IMR-90 (cell line): ENCODE measurements at regions not wholly inside any gene's neighbourhood (a gene's known extent, or its start where the extent isn't known, plus 50 kb on each side); places are given as distances from the start of the nearest gene placed in this dataset.
A peak's percentile ranks its signal among the peaks of the same experiment; 100 is the strongest.

Experiments
- ATAC-seq: fragments of 200-7000 bp; cut with Tn5 transposase; 2 replicates; pipeline ENCODE4 v1.9.1; 2020; ENCODE audit warnings: low read depth, mild to moderate bottlenecking, moderate library complexity
- BruUV-seq: library from RNA; stranded (reverse); fragments of 400-500 nt; replicated peaks from 2 replicates; lab custom pipeline; 2021; lab: Mats Ljungman, UMichigan
- CTCF ChIA-PET: fragments of 300-600 bp; formaldehyde crosslinking; extraction: SDS; loops from one replicate; lab custom pipeline; 2021; ENCODE audit warnings: antibody characterized with exemption; lab: Yijun Ruan, JAX
- POLR2A ChIA-PET: fragments of 300-600 bp; sonication (Branson Sonifier 250); formaldehyde crosslinking; loops from one replicate; lab custom pipeline; 2022; ENCODE audit warnings: antibody characterized with exemption; ENCODE audit not compliant: unreplicated experiment; lab: Charles Lee
- DNase-seq: peaks from one replicate; pipeline ENCODE4 v3.0.0; 2013
- H2AFZ ChIP-seq: replicated peaks from 2 replicates; pipeline ENCODE3; 2013; ENCODE audit warnings: low read length, mild to moderate bottlenecking; ENCODE audit not compliant: poor library complexity
- H2AK5ac ChIP-seq: 2 replicates; pipeline ENCODE4 v1.6.1; 2013; ENCODE audit warnings: low read depth, low read length, inconsistent platforms
- H2AK9ac ChIP-seq: replicated peaks from 2 replicates; pipeline ENCODE3; 2013; ENCODE audit warnings: mild to moderate bottlenecking, low read depth, low read length, moderate library complexity; ENCODE audit not compliant: poor library complexity
- H2BK120ac ChIP-seq: 2 replicates; pipeline ENCODE4 v1.6.1; 2013; ENCODE audit warnings: low read depth, low read length, inconsistent platforms
- H2BK15ac ChIP-seq: 3 replicates; pipeline ENCODE4 v1.6.1; 2013; ENCODE audit warnings: low read depth, low read length, inconsistent platforms
- H2BK20ac ChIP-seq: 2 replicates; pipeline ENCODE4 v1.6.1; 2013; ENCODE audit warnings: low read depth, mild to moderate bottlenecking, inconsistent platforms, low read length, moderate library complexity
- H2BK5ac ChIP-seq: 2 replicates; pipeline ENCODE4 v1.6.1; 2013; ENCODE audit warnings: mild to moderate bottlenecking, low read depth, low read length, inconsistent platforms; ENCODE audit not compliant: poor library complexity, severe bottlenecking
- H3K14ac ChIP-seq: replicated peaks from 2 replicates; pipeline ENCODE4 v1.6.1; 2013; ENCODE audit warnings: low read depth, low read length, inconsistent platforms
- H3K18ac ChIP-seq: 2 replicates; pipeline ENCODE4 v1.6.1; 2013; ENCODE audit warnings: low read depth, low read length, control low read depth
- H3K23ac ChIP-seq: 2 replicates; pipeline ENCODE4 v1.6.1; 2013; ENCODE audit warnings: low read depth, low read length, inconsistent platforms
- H3K27ac ChIP-seq: 2 replicates; pipeline ENCODE4 v1.5.1; 2013; ENCODE audit warnings: mild to moderate bottlenecking, control low read depth, low read length; ENCODE audit not compliant: insufficient read depth
- H3K27me3 ChIP-seq: 2 replicates; pipeline ENCODE4 v1.6.1; 2013; ENCODE audit warnings: low read length; ENCODE audit not compliant: control insufficient read depth, insufficient read depth
- H3K36me3 ChIP-seq: 2 replicates; pipeline ENCODE4 v1.6.1; 2013; ENCODE audit warnings: low read length, mixed read lengths; ENCODE audit not compliant: control insufficient read depth, insufficient read depth
- H3K4ac ChIP-seq: 2 replicates; pipeline ENCODE4 v1.6.1; 2013; ENCODE audit warnings: low read depth, low read length, inconsistent platforms
- H3K4me1 ChIP-seq: 2 replicates; pipeline ENCODE4 v1.6.1; 2013; ENCODE audit warnings: low read length, mixed read lengths; ENCODE audit not compliant: control insufficient read depth, insufficient read depth
- H3K4me2 ChIP-seq: 2 replicates; pipeline ENCODE4 v1.6.1; 2013; ENCODE audit warnings: low read depth, mild to moderate bottlenecking, control low read depth, low read length, moderate library complexity
- H3K4me3 ChIP-seq: 2 replicates; pipeline ENCODE4 v1.5.1; 2013; ENCODE audit warnings: low read depth, mild to moderate bottlenecking, control low read depth, low read length, moderate library complexity; ENCODE audit not compliant: insufficient read depth
- H3K56ac ChIP-seq: 2 replicates; pipeline ENCODE4 v1.6.1; 2013; ENCODE audit warnings: low read length, inconsistent platforms; ENCODE audit not compliant: insufficient read depth; ENCODE audit errors: extremely low read depth
- H3K79me1 ChIP-seq, 2 experiments: 2 replicates each; pipeline ENCODE4 v1.6.1; 2013; ENCODE audit warnings: low read length in 2 of 2, inconsistent platforms in 1 of 2, low read depth in 1 of 2
- H3K9ac ChIP-seq: 2 replicates; pipeline ENCODE4 v1.6.1; 2013; ENCODE audit warnings: low read depth, low read length, control low read depth
- H3K9me1 ChIP-seq: 2 replicates; pipeline ENCODE4 v1.6.1; 2013; ENCODE audit warnings: low read length, inconsistent platforms; ENCODE audit not compliant: insufficient read depth
- H3K9me3 ChIP-seq: 2 replicates; pipeline ENCODE4 v1.6.1; 2013; ENCODE audit warnings: low read length; ENCODE audit not compliant: control insufficient read depth, insufficient read depth
- H4K20me1 ChIP-seq: 2 replicates; pipeline ENCODE4 v1.6.1; 2013; ENCODE audit warnings: low read length, inconsistent platforms; ENCODE audit not compliant: insufficient read depth
- H4K5ac ChIP-seq: 2 replicates; pipeline ENCODE4 v1.6.1; 2013; ENCODE audit warnings: mild to moderate bottlenecking, low read depth, low read length, control low read depth
- H4K8ac ChIP-seq, 2 experiments: 2 replicates each; pipeline ENCODE4 v1.6.1; 2013; ENCODE audit warnings: low read depth in 2 of 2, low read length in 2 of 2, control low read depth in 1 of 2, inconsistent platforms in 1 of 2
- H4K91ac ChIP-seq: 2 replicates; pipeline ENCODE4 v1.6.1; 2013; ENCODE audit warnings: low read depth, low read length, inconsistent platforms; ENCODE audit not compliant: insufficient read depth
- BHLHE40 ChIP-seq: fragments of 150-350 bp; IDR thresholded peaks from 2 replicates; pipeline ENCODE4 v1.6.1; 2016; ENCODE audit warnings: mild to moderate bottlenecking, low read depth, low read length
- CEBPB ChIP-seq: IDR thresholded peaks from 2 replicates; pipeline ENCODE4 v1.6.1; 2012; ENCODE audit warnings: low read depth, low read length, improper control_type of control experiment
- CHD1 ChIP-seq: IDR thresholded peaks from 2 replicates; pipeline ENCODE4 v1.6.1; 2012; ENCODE audit warnings: low read depth, low read length, improper control_type of control experiment
- FOS ChIP-seq: fragments of 150-350 bp; IDR thresholded peaks from 2 replicates; pipeline ENCODE4 v1.6.1; 2016; ENCODE audit warnings: low read depth, low read length
- MAFK ChIP-seq: IDR thresholded peaks from 2 replicates; pipeline ENCODE4 v1.6.1; 2012; ENCODE audit warnings: low read depth, low read length, improper control_type of control experiment
- MAZ ChIP-seq: IDR thresholded peaks from 2 replicates; pipeline ENCODE4 v1.6.1; 2012; ENCODE audit warnings: low read depth, mild to moderate bottlenecking, low read length, improper control_type of control experiment, moderate library complexity, borderline replicate concordance
- MXI1 ChIP-seq: IDR thresholded peaks from 2 replicates; pipeline ENCODE4 v1.6.1; 2012; ENCODE audit warnings: low read depth, mild to moderate bottlenecking, low read length, moderate library complexity, borderline replicate concordance
- POLR2A ChIP-seq: IDR thresholded peaks from 2 replicates; pipeline ENCODE4 v1.6.1; 2012; ENCODE audit warnings: mild to moderate bottlenecking, low read depth, low read length
- RCOR1 ChIP-seq: IDR thresholded peaks from 2 replicates; pipeline ENCODE4 v1.6.1; 2012; ENCODE audit warnings: mild to moderate bottlenecking, low read length, improper control_type of control experiment; ENCODE audit not compliant: insufficient replicate concordance
- RFX5 ChIP-seq: IDR thresholded peaks from 2 replicates; pipeline ENCODE4 v1.8.0; 2012; ENCODE audit warnings: low read depth, mild to moderate bottlenecking, low read length, moderate library complexity
- SMC3 ChIP-seq: fragments of 150-350 bp; IDR thresholded peaks from 2 replicates; pipeline ENCODE4 v1.6.1; 2016; ENCODE audit warnings: low read depth, mild to moderate bottlenecking, antibody characterized with exemption, low read length, moderate library complexity
- WGBS, 2 experiments: methylation state at CpG; one replicate each; pipeline versions ENCODE4 v1.1.5 to v1.1.7; 2013; ENCODE audit warnings: missing lambda C conversion rate in 2 of 2; ENCODE audit not compliant: insufficient read length in 1 of 2; ENCODE audit errors: extremely low coverage in 2 of 2; 5-methylcytosine and 5-hydroxymethylcytosine counted together
- dilution Hi-C: fragments of 300-500 bp; cut with HindIII; formaldehyde crosslinking; loops from one replicate; pipeline ENCODE4 v1.14.3; 2018; ENCODE audit warnings: low sequenced_read_pairs; ENCODE audit not compliant: unreplicated experiment
- in situ Hi-C: fragments of 300-500 bp; cut with MboI; formaldehyde crosslinking; loops from 3 replicates; pipeline ENCODE4 v1.14.3; 2019; ENCODE audit warnings: low sequenced_read_pairs, inconsistent platforms, mixed read lengths
- intact Hi-C: fragments of 100-400 bp; cut with micrococcal nuclease; formaldehyde crosslinking; loops from 2 replicates; pipeline ENCODE4 v1.10.0; 2022
- TF ChIP-seq, protein P1 (sequence below): fragments of 150-350 bp; IDR thresholded peaks from 2 replicates; pipeline ENCODE4 v1.6.1; 2016; ENCODE audit warnings: low read depth, mild to moderate bottlenecking, low read length, moderate library complexity, borderline replicate concordance

- dilution Hi-C loops, result no loop called here
- H2AK9ac ChIP-seq, result peak overlapping the region; percentile 8
- TF ChIP-seq, protein P1, sequence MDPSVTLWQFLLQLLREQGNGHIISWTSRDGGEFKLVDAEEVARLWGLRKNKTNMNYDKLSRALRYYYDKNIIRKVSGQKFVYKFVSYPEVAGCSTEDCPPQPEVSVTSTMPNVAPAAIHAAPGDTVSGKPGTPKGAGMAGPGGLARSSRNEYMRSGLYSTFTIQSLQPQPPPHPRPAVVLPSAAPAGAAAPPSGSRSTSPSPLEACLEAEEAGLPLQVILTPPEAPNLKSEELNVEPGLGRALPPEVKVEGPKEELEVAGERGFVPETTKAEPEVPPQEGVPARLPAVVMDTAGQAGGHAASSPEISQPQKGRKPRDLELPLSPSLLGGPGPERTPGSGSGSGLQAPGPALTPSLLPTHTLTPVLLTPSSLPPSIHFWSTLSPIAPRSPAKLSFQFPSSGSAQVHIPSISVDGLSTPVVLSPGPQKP, result no peak
- no peak for TF ChIP-seq MAZ
- no peak for TF ChIP-seq MXI1
- no peak for TF ChIP-seq SMC3
- TF ChIP-seq CEBPB, result no peak
- no peak for TF ChIP-seq CHD1
- no peak for TF ChIP-seq MAFK
- TF ChIP-seq RCOR1, result no peak
- TF ChIP-seq FOS, result no peak
- TF ChIP-seq RFX5, result no peak
- TF ChIP-seq BHLHE40, result no peak
- TF ChIP-seq POLR2A, result no peak
- H3K79me1 ChIP-seq, result no peaks in the 10 kb centered on the region
- H4K8ac ChIP-seq, result no peak overlapping the region
- no peak overlapping the region for H4K91ac ChIP-seq
- H2BK120ac ChIP-seq, result no peak overlapping the region
- H3K9me1 ChIP-seq, result no peaks in the 10 kb centered on the region
- H3K27ac ChIP-seq, result no peak overlapping the region
- H2BK5ac ChIP-seq, result no peak overlapping the region
- H4K5ac ChIP-seq, result no peak overlapping the region
- H3K4me1 ChIP-seq, result no peaks in the 10 kb centered on the region
- peaks cover 17% of the 10 kb centered on the region for H3K27me3 ChIP-seq
- no peak for ATAC-seq
- in situ Hi-C loops, result no loop called here
- H3K9ac ChIP-seq, result no peak overlapping the region
- no TSS peak for BruUV-seq
- no peak overlapping the region for H3K4me2 ChIP-seq
- no peak overlapping the region for H2BK20ac ChIP-seq
- no peak overlapping the region for H2AFZ ChIP-seq
- CTCF ChIA-PET, result no interaction called here
- H3K4me3 ChIP-seq, result no peak overlapping the region
- no peaks in the 10 kb centered on the region for H4K20me1 ChIP-seq
- no peak overlapping the region for H3K4ac ChIP-seq
- no peak overlapping the region for H3K14ac ChIP-seq
- H3K56ac ChIP-seq, result no peak overlapping the region
- H3K23ac ChIP-seq, result no peak overlapping the region
- no peak overlapping the region for H2BK15ac ChIP-seq
- no peak overlapping the region for H3K18ac ChIP-seq
- intact Hi-C loops, result no loop called here
- H2AK5ac ChIP-seq, result no peak overlapping the region
- WGBS, 2 experiments, result 17% methylated on average over 5 of the region's 8 CpGs; no CpG with 5 or more reads in 1 of the 2 experiments
- H3K9me3 ChIP-seq, result no peaks in the 10 kb centered on the region
- DNase-seq, result no peak
- POLR2A ChIA-PET, result no interaction called here
- H3K36me3 ChIP-seq, result no peaks in the 10 kb centered on the region
Measured at GRCh38 chr7:25944777-25945515, 207.1 kb upstream of the NFE2L3 start.
